ENCODE measurements at regions not wholly inside any gene's neighbourhood (a gene's known extent, or its start where the extent isn't known, plus 50 kb on each side); places are given as distances from the start of the nearest gene placed in this dataset.

GRCh38 chr11:56932572-56933220 lies 56.0 kb upstream of the OR5AK2 start:
- no peak overlapping the region for H3K4me3 ChIP-seq (ENCODE audit: low read length)
- no peak for DNase-seq (ENCODE audit: low read depth, low spot score)

GRCh38 chr11:56923116-56923515 lies 65.6 kb upstream of the OR5AK2 start:
- no peak for DNase-seq (ENCODE audit: low read depth, low spot score)
- H3K4me3 ChIP-seq (ENCODE audit: low read length): no peak overlapping the region

- no peak overlapping the region for H3K4me3 ChIP-seq (ENCODE audit: low read length)
- DNase-seq (ENCODE audit: low read depth, low spot score): no peak
These were observed 66.3 kb upstream of the OR5AK2 start for GRCh38 chr11:56922421-56922820.

- DNase-seq (ENCODE audit: low read depth, low spot score): no peak
- no peak overlapping the region for H3K4me3 ChIP-seq (ENCODE audit: low read length)
These were observed 70.9 kb upstream of the OR5AK2 start for GRCh38 chr11:56917708-56918400.

- no peak for DNase-seq (ENCODE audit: low read depth, low spot score)
- H3K4me3 ChIP-seq (ENCODE audit: low read length): no peak overlapping the region
These were observed 72.1 kb upstream of the OR5AK2 start for GRCh38 chr11:56916587-56916986.

- no peak for DNase-seq (ENCODE audit: low read depth, low spot score)
- H3K4me3 ChIP-seq (ENCODE audit: low read length): no peak overlapping the region
These were observed 72.6 kb upstream of the OR5AK2 start for GRCh38 chr11:56916162-56916561.

- DNase-seq (ENCODE audit: low read depth, low spot score): no peak
These were observed 77.4 kb upstream of the OR5AK2 start for GRCh38 chr11:56911312-56911711.

GRCh38 chr11:56910785-56911184 lies 77.9 kb upstream of the OR5AK2 start:
- no peak for DNase-seq (ENCODE audit: low read depth, low spot score)
- no peak overlapping the region for H3K4me3 ChIP-seq (ENCODE audit: low read length)

More at GRCh38 chr11:56911312-56911711, 77.4 kb upstream of the OR5AK2 start:
- H3K4me3 ChIP-seq (ENCODE audit: low read length): no peak overlapping the region

GRCh38 chr11:56910046-56910773 lies 78.5 kb upstream of the OR5AK2 start:
- H3K4me3 ChIP-seq (ENCODE audit: low read length): no peak overlapping the region
- no peak for DNase-seq (ENCODE audit: low read depth, low spot score)

- no peak for DNase-seq (ENCODE audit: low read depth, low spot score)
- H3K4me3 ChIP-seq (ENCODE audit: low read length): no peak overlapping the region
These were observed 79.2 kb upstream of the OR5AK2 start for GRCh38 chr11:56909563-56909962.

- H3K4me3 ChIP-seq (ENCODE audit: low read length): no peak overlapping the region
- DNase-seq (ENCODE audit: low read depth, low spot score): no peak
These were observed 79.6 kb upstream of the OR5AK2 start for GRCh38 chr11:56909080-56909479.

GRCh38 chr11:56906683-56907148 lies 82.0 kb upstream of the OR5AK2 start:
- no peak for DNase-seq (ENCODE audit: low read depth, low spot score)

GRCh38 chr11:56905936-56906335 lies 82.8 kb upstream of the OR5AK2 start:
- no peak overlapping the region for H3K4me3 ChIP-seq (ENCODE audit: low read length)
- no peak for DNase-seq (ENCODE audit: low read depth, low spot score)

More at GRCh38 chr11:56906683-56907148, 82.0 kb upstream of the OR5AK2 start:
- H3K4me3 ChIP-seq (ENCODE audit: low read length): no peak overlapping the region

GRCh38 chr11:56905442-56905841 lies 83.3 kb upstream of the OR5AK2 start:
- DNase-seq (ENCODE audit: low read depth, low spot score): no peak
- no peak overlapping the region for H3K4me3 ChIP-seq (ENCODE audit: low read length)

GRCh38 chr11:56898856-56899255 lies 89.9 kb upstream of the OR5AK2 start:
- H3K4me3 ChIP-seq (ENCODE audit: low read length): no peak overlapping the region
- no peak for DNase-seq (ENCODE audit: low read depth, low spot score)

- H3K4me3 ChIP-seq (ENCODE audit: low read length): no peak overlapping the region
- DNase-seq (ENCODE audit: low read depth, low spot score): no peak
These were observed 98.0 kb upstream of the OR5AK2 start for GRCh38 chr11:56890584-56891305.

GRCh38 chr11:56889986-56890385 lies 98.7 kb upstream of the OR5AK2 start:
- DNase-seq (ENCODE audit: low read depth, low spot score): no peak
- no peak overlapping the region for H3K4me3 ChIP-seq (ENCODE audit: low read length)

- no peak overlapping the region for H3K4me3 ChIP-seq (ENCODE audit: low read length)
- DNase-seq (ENCODE audit: low read depth, low spot score): no peak
These were observed 100.8 kb upstream of the OR5AK2 start for GRCh38 chr11:56887940-56888339.

- no peak for DNase-seq (ENCODE audit: low read depth, low spot score)
- no peak overlapping the region for H3K4me3 ChIP-seq (ENCODE audit: low read length)
These were observed 102.3 kb upstream of the OR5AK2 start for GRCh38 chr11:56886455-56886854.

- DNase-seq (ENCODE audit: low read depth, low spot score): no peak
- H3K4me3 ChIP-seq (ENCODE audit: low read length): no peak overlapping the region
These were observed 102.9 kb upstream of the OR5AK2 start for GRCh38 chr11:56885854-56886253.
